22Rv1 (cell line): ENCODE measurements at regions not wholly inside any gene's neighbourhood (a gene's known extent, or its start where the extent isn't known, plus 50 kb on each side); places are given as distances from the start of the nearest gene placed in this dataset.

Source experiments
- CTCF ChIP-seq: fragments of 450-650 bp; IDR thresholded peaks from 2 replicates; pipeline ENCODE4 v1.5.1; 2017; ENCODE audit warnings: mild to moderate bottlenecking
- ZFX ChIP-seq: fragments of 450-650 bp; IDR thresholded peaks from 2 replicates; pipeline ENCODE4 v1.6.1; 2017; ENCODE audit warnings: antibody characterized with exemption, borderline replicate concordance

GRCh38 chr14:29444216-29444615 is 483.4 kb downstream of the PRKD1 start:
- TF ChIP-seq CTCF, result no peak
- TF ChIP-seq ZFX, result no peak
